ENCODE measurements at regions not wholly inside any gene's neighbourhood (a gene's known extent, or its start where the extent isn't known, plus 50 kb on each side); places are given as distances from the start of the nearest gene placed in this dataset.

GRCh38 chr6:170207586-170208181, 83.2 kb downstream of the DLL1 start:
- peak; percentile 26 for DNase-seq (ENCODE audit: low spot score)
- Histone ChIP-seq H3K4me3 (no peak overlapping the region), H3K9me3 (no peaks in the 10 kb centered on the region), H3K27me3 (no peaks in the 10 kb centered on the region), H3K27ac (no peak overlapping the region), H3K4me1 (no peaks in the 10 kb centered on the region), H3K36me3 (no peaks in the 10 kb centered on the region)
- no peak for TF ChIP-seq CTCF (IDR thresholded peaks at IDR 0.05)

- DNase-seq (ENCODE audit: low spot score): peak; percentile 13
- Histone ChIP-seq H3K4me3 (no peak overlapping the region), H3K9me3 (no peaks in the 10 kb centered on the region), H3K27ac (no peak overlapping the region), H3K36me3 (no peaks in the 10 kb centered on the region), H3K4me1 (no peaks in the 10 kb centered on the region), H3K27me3 (no peaks in the 10 kb centered on the region)
- TF ChIP-seq CTCF (IDR thresholded peaks at IDR 0.05): no peak
Measured at GRCh38 chr6:170206851-170207431, 83.9 kb downstream of the DLL1 start.

- Histone ChIP-seq H3K4me1 (no peaks in the 10 kb centered on the region), H3K36me3 (no peaks in the 10 kb centered on the region), H3K27me3 (no peaks in the 10 kb centered on the region), H3K9me3 (no peaks in the 10 kb centered on the region), H3K4me3 (no peak overlapping the region), H3K27ac (no peak overlapping the region)
- DNase-seq (ENCODE audit: low spot score): peak; percentile 32
- TF ChIP-seq CTCF (IDR thresholded peaks at IDR 0.05): no peak
Measured at GRCh38 chr6:170206317-170206621, 84.6 kb downstream of the DLL1 start.

- TF ChIP-seq CTCF (IDR thresholded peaks at IDR 0.05): no peak
- Histone ChIP-seq H3K27me3 (no peaks in the 10 kb centered on the region), H3K36me3 (no peaks in the 10 kb centered on the region), H3K4me1 (no peaks in the 10 kb centered on the region), H3K27ac (no peak overlapping the region), H3K4me3 (no peak overlapping the region), H3K9me3 (no peaks in the 10 kb centered on the region)
- DNase-seq (ENCODE audit: low spot score): peak; percentile 40
Measured at GRCh38 chr6:170205534-170206316, 85.2 kb downstream of the DLL1 start.

- Histone ChIP-seq H3K9me3 (no peaks in the 10 kb centered on the region), H3K36me3 (no peaks in the 10 kb centered on the region), H3K27ac (no peak overlapping the region), H3K27me3 (no peaks in the 10 kb centered on the region), H3K4me3 (no peak overlapping the region), H3K4me1 (no peaks in the 10 kb centered on the region)
- TF ChIP-seq CTCF (IDR thresholded peaks at IDR 0.05): no peak
- peak; percentile 34 for DNase-seq (ENCODE audit: low spot score)
Measured at GRCh38 chr6:170205126-170205525, 85.8 kb downstream of the DLL1 start.
